Breast epithelium (tissue), 3 donors: ENCODE measurements at regions not wholly inside any gene's neighbourhood (a gene's known extent, or its start where the extent isn't known, plus 50 kb on each side); places are given as distances from the start of the nearest gene placed in this dataset.

Source experiments
- CTCF ChIP-seq, 3 donors: fragments of 450-650 bp; IDR thresholded peaks; one replicate each; pipeline ENCODE4 v1.5.1; 2016 to 2017; ENCODE audit warnings: antibody characterized with exemption in 3 of 3, mild to moderate bottlenecking in 3 of 3, moderate library complexity in 3 of 3
- POLR2A ChIP-seq: fragments of 450-650 bp; IDR thresholded peaks from one replicate; pipeline ENCODE4 v1.6.1; 2016; ENCODE audit warnings: antibody characterized with exemption, mild to moderate bottlenecking, moderate library complexity
- POLR2AphosphoS5 ChIP-seq, 3 donors: sonication (generic); formaldehyde crosslinking; IDR thresholded peaks; one replicate each; pipeline ENCODE4 v1.6.1; 2017; ENCODE audit warnings: antibody characterized with exemption in 3 of 3

- no peak for TF ChIP-seq CTCF (IDR thresholded peaks at IDR 0.05)
- TF ChIP-seq POLR2AphosphoS5 (IDR thresholded peaks at IDR 0.05): no peak
- no peak for TF ChIP-seq POLR2A
These were observed 455.4 kb upstream of the ADGRL3 start for GRCh38 chr4:60744767-60745166.
